Transverse colon (tissue), 4 donors: ENCODE measurements at regions not wholly inside any gene's neighbourhood (a gene's known extent, or its start where the extent isn't known, plus 50 kb on each side); places are given as distances from the start of the nearest gene placed in this dataset.

ENCODE experiments used
- POLR2AphosphoS5 ChIP-seq, 3 donors: sonication (generic); formaldehyde crosslinking; IDR thresholded peaks; one replicate each; pipeline ENCODE4 v1.6.1; 2016; ENCODE audit warnings: antibody characterized with exemption in 3 of 3
- TF ChIP-seq, protein P1 (sequence below), 5 experiments: fragments of 200-600 bp in 3 of 5; fragments of 450-650 bp in 2 of 5; sonication (generic) in 3 of 5; IDR thresholded peaks; 1 replicate in 2 of 5; 2 replicates in 3 of 5; pipeline ENCODE4 v1.5.1; 2016 to 2017; ENCODE audit warnings: antibody characterized with exemption in 5 of 5, inconsistent platforms in 3 of 5, mild to moderate bottlenecking in 2 of 5, moderate library complexity in 1 of 5

GRCh38 chr11:110908401-110909105 is 196.3 kb upstream of the ARHGAP20 start:
- TF ChIP-seq, protein P1, sequence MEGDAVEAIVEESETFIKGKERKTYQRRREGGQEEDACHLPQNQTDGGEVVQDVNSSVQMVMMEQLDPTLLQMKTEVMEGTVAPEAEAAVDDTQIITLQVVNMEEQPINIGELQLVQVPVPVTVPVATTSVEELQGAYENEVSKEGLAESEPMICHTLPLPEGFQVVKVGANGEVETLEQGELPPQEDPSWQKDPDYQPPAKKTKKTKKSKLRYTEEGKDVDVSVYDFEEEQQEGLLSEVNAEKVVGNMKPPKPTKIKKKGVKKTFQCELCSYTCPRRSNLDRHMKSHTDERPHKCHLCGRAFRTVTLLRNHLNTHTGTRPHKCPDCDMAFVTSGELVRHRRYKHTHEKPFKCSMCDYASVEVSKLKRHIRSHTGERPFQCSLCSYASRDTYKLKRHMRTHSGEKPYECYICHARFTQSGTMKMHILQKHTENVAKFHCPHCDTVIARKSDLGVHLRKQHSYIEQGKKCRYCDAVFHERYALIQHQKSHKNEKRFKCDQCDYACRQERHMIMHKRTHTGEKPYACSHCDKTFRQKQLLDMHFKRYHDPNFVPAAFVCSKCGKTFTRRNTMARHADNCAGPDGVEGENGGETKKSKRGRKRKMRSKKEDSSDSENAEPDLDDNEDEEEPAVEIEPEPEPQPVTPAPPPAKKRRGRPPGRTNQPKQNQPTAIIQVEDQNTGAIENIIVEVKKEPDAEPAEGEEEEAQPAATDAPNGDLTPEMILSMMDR (IDR thresholded peaks at IDR 0.05): no peak
- TF ChIP-seq POLR2AphosphoS5 (IDR thresholded peaks at IDR 0.05): no peak
